GM10248 (cell line): ENCODE measurements at regions not wholly inside any gene's neighbourhood (a gene's known extent, or its start where the extent isn't known, plus 50 kb on each side); places are given as distances from the start of the nearest gene placed in this dataset.

Experiments used
- CTCF ChIA-PET: fragments of 300-600 bp; sonication (Branson Sonifier 250); formaldehyde crosslinking; extraction: SDS; loops from one replicate; lab custom pipeline; 2021; ENCODE audit warnings: antibody characterized with exemption; lab: Yijun Ruan, JAX
- POLR2A ChIA-PET: fragments of 350-650 bp; sonication (Branson Sonifier 250); formaldehyde crosslinking; extraction: SDS; loops from one replicate; lab custom pipeline; 2020; ENCODE audit warnings: antibody characterized with exemption; lab: Yijun Ruan, JAX
- DNase-seq: peaks from one replicate; pipeline ENCODE4 v3.0.0; 2012; ENCODE audit errors: extremely low spot score
- TF ChIP-seq, protein P1 (sequence below): IDR thresholded peaks from 2 replicates; pipeline ENCODE4 v1.5.1; 2012; ENCODE audit warnings: mild to moderate bottlenecking, low read depth; ENCODE audit errors: extremely low read depth, missing control alignments, control extremely low read depth

GRCh38 chr16:13306161-13306995 is 405.0 kb downstream of the SHISA9 start:
- ChIA-PET POLR2A (interaction anchor here (0.5 kb wide), 1 partner anchor 11 kb away, joined by 5 read pairs; no protein-coding TSS in a partner anchor), CTCF (interaction anchor here (1.0 kb wide), 1 partner anchor 16 kb away, joined by 3 read pairs; no protein-coding TSS in a partner anchor)
- TF ChIP-seq, protein P1, sequence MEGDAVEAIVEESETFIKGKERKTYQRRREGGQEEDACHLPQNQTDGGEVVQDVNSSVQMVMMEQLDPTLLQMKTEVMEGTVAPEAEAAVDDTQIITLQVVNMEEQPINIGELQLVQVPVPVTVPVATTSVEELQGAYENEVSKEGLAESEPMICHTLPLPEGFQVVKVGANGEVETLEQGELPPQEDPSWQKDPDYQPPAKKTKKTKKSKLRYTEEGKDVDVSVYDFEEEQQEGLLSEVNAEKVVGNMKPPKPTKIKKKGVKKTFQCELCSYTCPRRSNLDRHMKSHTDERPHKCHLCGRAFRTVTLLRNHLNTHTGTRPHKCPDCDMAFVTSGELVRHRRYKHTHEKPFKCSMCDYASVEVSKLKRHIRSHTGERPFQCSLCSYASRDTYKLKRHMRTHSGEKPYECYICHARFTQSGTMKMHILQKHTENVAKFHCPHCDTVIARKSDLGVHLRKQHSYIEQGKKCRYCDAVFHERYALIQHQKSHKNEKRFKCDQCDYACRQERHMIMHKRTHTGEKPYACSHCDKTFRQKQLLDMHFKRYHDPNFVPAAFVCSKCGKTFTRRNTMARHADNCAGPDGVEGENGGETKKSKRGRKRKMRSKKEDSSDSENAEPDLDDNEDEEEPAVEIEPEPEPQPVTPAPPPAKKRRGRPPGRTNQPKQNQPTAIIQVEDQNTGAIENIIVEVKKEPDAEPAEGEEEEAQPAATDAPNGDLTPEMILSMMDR = no peak
- DNase-seq = no peak

GRCh38 chr16:13307255-13307654 is 405.9 kb downstream of the SHISA9 start:
- TF ChIP-seq, protein P1 = no peak
- CTCF ChIA-PET = no interaction called here
- POLR2A ChIA-PET = no interaction called here
- no peak for DNase-seq

DNA sequence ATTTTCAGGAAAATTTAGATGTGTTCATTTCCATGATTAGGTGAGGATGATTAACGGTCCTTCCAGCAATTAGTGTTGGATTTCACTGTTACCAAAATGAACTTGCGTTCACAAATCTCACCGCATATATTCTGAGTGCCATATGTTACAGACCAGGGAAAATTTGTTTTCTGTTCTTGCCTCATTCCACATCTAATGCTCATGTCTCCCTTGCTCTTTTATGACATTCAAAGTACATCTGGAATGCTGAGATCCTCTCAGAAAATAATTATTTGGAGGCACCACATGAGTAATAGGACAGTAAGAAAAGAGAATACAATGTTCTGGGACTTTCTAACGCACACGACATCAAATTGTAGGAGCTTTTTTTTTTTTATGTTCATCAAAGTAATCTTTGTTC is 406.5 kb downstream of the SHISA9 start:
- DNase-seq = no peak
- CTCF ChIA-PET = no interaction called here
- TF ChIP-seq, protein P1 = no peak

DNA sequence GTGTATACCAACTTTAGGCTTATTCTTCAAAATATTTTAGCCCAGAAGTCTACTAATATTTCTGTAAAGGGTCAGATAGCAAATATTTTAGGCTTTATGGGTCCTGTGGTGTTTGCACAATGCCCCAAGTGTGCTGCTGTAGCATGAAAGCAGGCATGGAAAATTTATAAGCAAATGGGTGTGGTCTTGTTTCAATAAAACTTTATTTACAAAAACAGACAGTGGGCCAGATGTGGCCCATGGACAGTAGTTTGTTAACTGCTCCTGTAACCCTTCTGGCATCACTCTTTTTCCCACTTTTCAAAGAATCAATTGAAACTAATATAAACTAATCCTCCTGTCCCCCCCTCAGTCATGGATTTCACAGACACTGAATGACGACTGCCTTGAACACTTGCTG is 410.7 kb downstream of the SHISA9 start:
- TF ChIP-seq, protein P1 = no peak
- ChIA-PET CTCF (no interaction called here), POLR2A (no interaction called here)
- no peak for DNase-seq

More for the DNA sequence above, 406.5 kb downstream of the SHISA9 start:
- POLR2A ChIA-PET = no interaction called here

DNA sequence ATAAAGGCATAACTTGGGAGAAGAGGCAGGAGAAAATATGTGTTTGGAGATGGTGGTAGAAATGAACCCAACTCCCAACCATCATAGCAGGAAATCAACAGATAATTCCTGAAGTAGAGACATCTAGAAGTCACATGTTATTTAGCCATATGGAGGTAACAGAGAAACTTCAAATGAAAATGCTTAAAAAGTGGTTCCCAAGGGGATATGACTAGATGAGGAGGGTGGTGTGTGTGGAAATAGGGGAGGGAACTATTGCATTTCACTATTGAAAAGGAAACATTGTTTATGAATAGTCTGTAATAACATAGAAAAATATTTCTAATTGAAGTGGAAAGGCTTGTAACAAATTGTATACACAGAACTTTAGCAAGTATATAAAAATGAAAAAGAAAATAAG is 412.0 kb downstream of the SHISA9 start:
- no peak for DNase-seq
- ChIA-PET CTCF (interaction anchor here (0.9 to 1.0 kb wide), 2 partner anchors 9 to 50 kb away, joined by 3 read pairs; no protein-coding TSS in a partner anchor), POLR2A (no interaction called here)
- TF ChIP-seq, protein P1 = no peak

GRCh38 chr16:13314633-13315032 is 413.2 kb downstream of the SHISA9 start:
- DNase-seq = no peak
- TF ChIP-seq, protein P1 = no peak
- ChIA-PET CTCF (no interaction called here), POLR2A (no interaction called here)
